Spleen (tissue), 7 donors: ENCODE measurements at regions not wholly inside any gene's neighbourhood (a gene's known extent, or its start where the extent isn't known, plus 50 kb on each side); places are given as distances from the start of the nearest gene placed in this dataset.

Experiments used
- CTCF ChIP-seq, 11 experiments: fragments of 200-600 bp in 7 of 11; fragments of 450-650 bp in 4 of 11; sonication (generic) in 4 of 11; IDR thresholded peaks in 8 of 11; conservative IDR thresholded peaks in 3 of 11; 1 replicate in 7 of 11; 2 replicates in 4 of 11; pipeline versions ENCODE4 v1.4.0 to v1.8.0; 2016 to 2021; ENCODE audit warnings: antibody characterized with exemption in 11 of 11, inconsistent platforms in 4 of 11, mild to moderate bottlenecking in 1 of 11
- POLR2A ChIP-seq, 3 donors: fragments of 450-650 bp; IDR thresholded peaks; one replicate each; pipeline ENCODE4 v1.5.1; 2017; ENCODE audit warnings: antibody characterized with exemption in 3 of 3, mild to moderate bottlenecking in 1 of 3
- POLR2AphosphoS5 ChIP-seq, 3 donors: sonication (generic); formaldehyde crosslinking; IDR thresholded peaks; one replicate each; pipeline ENCODE4 v1.5.1; 2017; ENCODE audit warnings: antibody characterized with exemption in 3 of 3
- donor health status: DM: no; HTN: no; CAD: no; lungs with moderate emphysema.
- donor health status: DM: no; HTN: no; CAD: no.
- donor health status: DM: no; HTN: no; CAD: no.

GRCh38 chr3:111299192-111299615, 227.6 kb downstream of the NECTIN3 start:
- TF ChIP-seq POLR2A (IDR thresholded peaks at IDR 0.05) (no peak), POLR2AphosphoS5 (IDR thresholded peaks at IDR 0.05) (no peak), CTCF (IDR thresholded peaks at IDR 0.05 in 8 of 11, conservative IDR thresholded peaks at IDR 0.05 in 3 of 11) (no peak)
